ENCODE measurements at regions not wholly inside any gene's neighbourhood (a gene's known extent, or its start where the extent isn't known, plus 50 kb on each side); places are given as distances from the start of the nearest gene placed in this dataset.

DNA sequence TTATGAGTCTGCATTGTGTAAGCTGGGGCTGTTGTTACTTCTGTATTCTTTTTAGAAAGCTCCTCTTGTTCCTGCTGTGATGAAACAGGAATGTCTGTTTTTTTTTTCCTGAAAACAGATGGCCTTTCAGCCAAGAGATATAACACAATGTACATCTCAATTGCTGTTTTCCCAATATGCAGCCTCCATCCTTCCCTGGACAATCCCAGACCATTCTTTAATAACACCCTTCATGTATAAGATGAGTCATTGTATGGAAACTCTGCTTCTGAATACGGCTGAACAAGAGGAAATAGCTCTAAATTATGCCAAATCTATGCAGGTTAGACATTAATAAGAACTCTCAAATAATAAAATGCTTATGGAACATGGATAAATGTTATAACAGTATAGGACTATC is 60.2 kb upstream of the LRRC4C start:
- Histone ChIP-seq H3K79me2 (ENCODE audit: insufficient read depth, low read length) (no peaks in the 10 kb centered on the region), H3K36me3 (ENCODE audit: insufficient read depth, low read length) (no peaks in the 10 kb centered on the region), H2AFZ (ENCODE audit: low read depth, low read length) (no peak overlapping the region), H3K4me1 (ENCODE audit: insufficient read depth, low read length) (peaks cover 15% of the 10 kb centered on the region), H3K9me3 (ENCODE audit: insufficient read depth, low read depth, low read length) (no peaks in the 10 kb centered on the region), H3K9ac (ENCODE audit: low read length) (no peak overlapping the region), H3K4me3 (ENCODE audit: insufficient read depth, low read depth, low read length) (no peak overlapping the region), H3K4me2 (ENCODE audit: low read length) (no peak overlapping the region), H3K27ac (ENCODE audit: low read depth, low read length) (no peak overlapping the region), H4K20me1 (ENCODE audit: insufficient read depth, low read length) (no peaks in the 10 kb centered on the region), H3K27me3 (ENCODE audit: insufficient read depth, low read length) (no peaks in the 10 kb centered on the region)
- no peaks in the 10 kb centered on the region for H3K9me3 Mint-ChIP-seq (ENCODE audit: unreplicated experiment)
- H3K27me3 Mint-ChIP-seq (ENCODE audit: low read depth, unreplicated experiment), result no peaks in the 10 kb centered on the region
- FAIRE-seq, result no peak
- H3K4me1 Mint-ChIP-seq (ENCODE audit: low read depth, unreplicated experiment), result peaks cover 31% of the 10 kb centered on the region
- peak; percentile 39 for DNase-seq (ENCODE audit: low read depth)
- H3K27ac Mint-ChIP-seq (ENCODE audit: unreplicated experiment), result peak overlapping the region; percentile 44
- no peak overlapping the region for H3K4me3 Mint-ChIP-seq (ENCODE audit: unreplicated experiment)
- no peaks in the 10 kb centered on the region for H3K36me3 Mint-ChIP-seq (ENCODE audit: low read depth, unreplicated experiment)
- no peak for TF ChIP-seq EZH2 (IDR thresholded peaks at IDR 0.05; ENCODE audit: insufficient read depth, low read length)

DNA sequence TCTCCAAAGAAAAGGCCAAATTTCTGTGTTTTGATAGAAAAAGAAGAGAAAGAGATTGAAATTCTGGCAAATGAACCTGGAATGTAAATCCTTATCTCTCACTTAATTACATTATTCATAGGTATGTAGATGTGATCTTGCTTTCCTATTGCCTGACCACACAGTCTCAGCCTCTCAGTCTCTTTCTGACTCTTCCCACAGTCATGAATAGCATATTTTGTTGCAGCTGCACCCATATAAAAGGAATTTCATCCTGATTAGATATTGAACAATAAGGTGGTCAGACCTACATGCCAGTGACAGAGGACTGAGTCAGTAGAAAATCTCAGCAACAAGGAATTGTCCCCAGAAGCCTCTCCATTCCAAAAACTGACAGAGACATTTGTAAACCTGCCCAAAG is 62.9 kb upstream of the LRRC4C start:
- H3K4me2 ChIP-seq (ENCODE audit: low read length), result peak overlapping the region; percentile 1
- TF ChIP-seq, protein P1, sequence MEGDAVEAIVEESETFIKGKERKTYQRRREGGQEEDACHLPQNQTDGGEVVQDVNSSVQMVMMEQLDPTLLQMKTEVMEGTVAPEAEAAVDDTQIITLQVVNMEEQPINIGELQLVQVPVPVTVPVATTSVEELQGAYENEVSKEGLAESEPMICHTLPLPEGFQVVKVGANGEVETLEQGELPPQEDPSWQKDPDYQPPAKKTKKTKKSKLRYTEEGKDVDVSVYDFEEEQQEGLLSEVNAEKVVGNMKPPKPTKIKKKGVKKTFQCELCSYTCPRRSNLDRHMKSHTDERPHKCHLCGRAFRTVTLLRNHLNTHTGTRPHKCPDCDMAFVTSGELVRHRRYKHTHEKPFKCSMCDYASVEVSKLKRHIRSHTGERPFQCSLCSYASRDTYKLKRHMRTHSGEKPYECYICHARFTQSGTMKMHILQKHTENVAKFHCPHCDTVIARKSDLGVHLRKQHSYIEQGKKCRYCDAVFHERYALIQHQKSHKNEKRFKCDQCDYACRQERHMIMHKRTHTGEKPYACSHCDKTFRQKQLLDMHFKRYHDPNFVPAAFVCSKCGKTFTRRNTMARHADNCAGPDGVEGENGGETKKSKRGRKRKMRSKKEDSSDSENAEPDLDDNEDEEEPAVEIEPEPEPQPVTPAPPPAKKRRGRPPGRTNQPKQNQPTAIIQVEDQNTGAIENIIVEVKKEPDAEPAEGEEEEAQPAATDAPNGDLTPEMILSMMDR (IDR thresholded peaks at IDR 0.05; ENCODE audit: insufficient read depth, low read depth, low read length), result no peak
- no peak for TF ChIP-seq EZH2 (IDR thresholded peaks at IDR 0.05; ENCODE audit: insufficient read depth, low read length)
- no peaks in the 10 kb centered on the region for H3K27me3 ChIP-seq (ENCODE audit: insufficient read depth, low read length)
- no peak overlapping the region for H3K9ac ChIP-seq (ENCODE audit: low read length)
- peak; percentile 32 for FAIRE-seq
- Mint-ChIP-seq H3K4me3 (ENCODE audit: unreplicated experiment) (no peak overlapping the region), H3K27ac (ENCODE audit: unreplicated experiment) (peak overlapping the region; percentile 92), H3K27me3 (ENCODE audit: low read depth, unreplicated experiment) (no peaks in the 10 kb centered on the region), H3K9me3 (ENCODE audit: unreplicated experiment) (peaks cover 3% of the 10 kb centered on the region), H3K36me3 (ENCODE audit: low read depth, unreplicated experiment) (no peaks in the 10 kb centered on the region), H3K4me1 (ENCODE audit: low read depth, unreplicated experiment) (peaks cover 31% of the 10 kb centered on the region)
- peak overlapping the region; percentile 86 for H3K27ac ChIP-seq (ENCODE audit: low read depth, low read length)
- DNase-seq (ENCODE audit: low read depth), result peak; percentile 98
- no peaks in the 10 kb centered on the region for H3K9me3 ChIP-seq (ENCODE audit: insufficient read depth, low read depth, low read length)
- no peaks in the 10 kb centered on the region for H4K20me1 ChIP-seq (ENCODE audit: insufficient read depth, low read length)
- no peak overlapping the region for H2AFZ ChIP-seq (ENCODE audit: low read depth, low read length)
- no peaks in the 10 kb centered on the region for H3K36me3 ChIP-seq (ENCODE audit: insufficient read depth, low read length)
- peaks cover 15% of the 10 kb centered on the region for H3K4me1 ChIP-seq (ENCODE audit: insufficient read depth, low read length)
- no peak overlapping the region for H3K4me3 ChIP-seq (ENCODE audit: insufficient read depth, low read depth, low read length)
- no peaks in the 10 kb centered on the region for H3K79me2 ChIP-seq (ENCODE audit: insufficient read depth, low read length)

DNA sequence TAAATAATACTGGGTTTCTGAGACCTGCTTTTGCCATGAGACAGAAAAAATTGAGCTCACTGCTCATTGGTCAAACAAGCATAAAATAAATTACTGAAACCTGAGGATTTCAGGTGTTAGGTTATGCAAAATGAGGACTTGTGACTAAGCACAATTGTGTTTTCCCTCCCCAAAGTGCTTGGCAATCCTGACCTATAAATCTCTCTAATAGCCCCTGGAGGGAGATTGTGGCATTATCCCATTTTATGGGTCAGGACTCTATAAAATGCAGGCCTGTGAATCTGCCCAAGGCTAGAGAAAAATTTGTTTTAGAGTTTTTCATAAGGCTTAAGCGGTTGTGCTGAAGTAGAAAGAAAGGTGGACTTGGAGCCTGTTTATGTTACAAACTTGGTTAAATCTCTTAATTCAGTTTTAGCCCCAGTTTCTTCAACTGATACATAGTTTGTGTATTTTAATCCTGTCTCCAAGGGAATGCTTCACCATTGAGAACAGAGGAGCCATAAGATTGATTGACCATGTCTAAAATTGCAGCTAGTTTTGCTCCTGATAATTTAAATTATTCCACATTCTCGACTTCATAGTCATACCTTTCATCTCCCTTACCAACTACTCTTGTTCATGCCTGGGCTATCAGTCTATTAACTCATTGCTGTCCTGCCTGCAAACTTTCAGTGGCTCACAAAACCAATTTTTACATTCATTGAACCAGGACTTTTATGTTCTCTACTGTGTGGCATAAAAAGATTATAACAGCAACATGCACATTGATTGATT is 63.6 kb upstream of the LRRC4C start:
- H3K9me3 Mint-ChIP-seq (ENCODE audit: unreplicated experiment), result peaks cover 3% of the 10 kb centered on the region
- Histone ChIP-seq H4K20me1 (ENCODE audit: insufficient read depth, low read length) (no peaks in the 10 kb centered on the region), H3K79me2 (ENCODE audit: insufficient read depth, low read length) (no peaks in the 10 kb centered on the region), H3K9ac (ENCODE audit: low read length) (peak overlapping the region; percentile 67), H3K4me3 (ENCODE audit: insufficient read depth, low read depth, low read length) (no peak overlapping the region), H3K4me2 (ENCODE audit: low read length) (peak overlapping the region; percentile 60), H3K27ac (ENCODE audit: low read depth, low read length) (peak overlapping the region; percentile 86), H3K36me3 (ENCODE audit: insufficient read depth, low read length) (no peaks in the 10 kb centered on the region), H3K9me3 (ENCODE audit: insufficient read depth, low read depth, low read length) (no peaks in the 10 kb centered on the region), H3K4me1 (ENCODE audit: insufficient read depth, low read length) (peaks cover 15% of the 10 kb centered on the region), H2AFZ (ENCODE audit: low read depth, low read length) (peak overlapping the region; percentile 5), H3K27me3 (ENCODE audit: insufficient read depth, low read length) (no peaks in the 10 kb centered on the region)
- H3K36me3 Mint-ChIP-seq (ENCODE audit: low read depth, unreplicated experiment), result no peaks in the 10 kb centered on the region
- no peak overlapping the region for H3K4me3 Mint-ChIP-seq (ENCODE audit: unreplicated experiment)
- no peaks in the 10 kb centered on the region for H3K27me3 Mint-ChIP-seq (ENCODE audit: low read depth, unreplicated experiment)
- TF ChIP-seq, protein P1 (IDR thresholded peaks at IDR 0.05; ENCODE audit: insufficient read depth, low read depth, low read length), result no peak
- no peak for TF ChIP-seq EZH2 (IDR thresholded peaks at IDR 0.05; ENCODE audit: insufficient read depth, low read length)
- FAIRE-seq, result peak; percentile 64
- DNase-seq (ENCODE audit: low read depth), result peak; percentile 81
- H3K27ac Mint-ChIP-seq (ENCODE audit: unreplicated experiment), result peak overlapping the region; percentile 62
- H3K4me1 Mint-ChIP-seq (ENCODE audit: low read depth, unreplicated experiment), result peaks cover 26% of the 10 kb centered on the region
